ENCODE measurements at regions not wholly inside any gene's neighbourhood (a gene's known extent, or its start where the extent isn't known, plus 50 kb on each side); places are given as distances from the start of the nearest gene placed in this dataset.

DNA sequence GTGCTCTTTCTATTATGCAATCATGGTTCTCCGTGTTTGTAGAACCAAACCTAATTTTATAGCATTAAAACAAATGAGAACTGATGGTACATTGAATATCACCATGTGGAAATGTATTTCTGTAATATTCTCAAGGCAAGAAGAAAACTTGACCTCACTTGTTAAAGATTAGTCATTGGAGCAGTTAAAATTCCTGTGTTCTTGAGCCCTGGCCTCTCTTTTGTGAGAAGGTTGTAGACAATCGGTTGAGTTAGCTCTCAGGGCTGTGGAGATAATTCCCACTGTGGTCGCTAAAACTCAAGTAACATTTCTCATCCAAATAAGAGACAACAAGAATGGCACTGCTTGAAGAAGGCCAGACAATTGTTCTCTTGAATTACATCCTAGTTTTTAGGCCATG, 216.0 kb upstream of the KLF4 start:
- Histone ChIP-seq H3K4me3 (no peak overlapping the region), H3K27ac (no peak overlapping the region), H3K27me3 (no peaks in the 10 kb centered on the region), H3K36me3 (no peaks in the 10 kb centered on the region), H3K4me1 (ENCODE audit: insufficient read depth) (peaks cover 3% of the 10 kb centered on the region), H3K9me3 (no peaks in the 10 kb centered on the region)
- intact Hi-C loops (cut with DNase I): no loop called here
- 69 to 85% (median 81%) methylated on average over 3 of the region's 3 CpGs for WGBS, 3 donors
- TF ChIP-seq EP300 (IDR thresholded peaks at IDR 0.05) (no peak), CTCF (IDR thresholded peaks at IDR 0.05) (no peak), POLR2A (IDR thresholded peaks at IDR 0.05) (no peak)
- no peak for DNase-seq

DNA sequence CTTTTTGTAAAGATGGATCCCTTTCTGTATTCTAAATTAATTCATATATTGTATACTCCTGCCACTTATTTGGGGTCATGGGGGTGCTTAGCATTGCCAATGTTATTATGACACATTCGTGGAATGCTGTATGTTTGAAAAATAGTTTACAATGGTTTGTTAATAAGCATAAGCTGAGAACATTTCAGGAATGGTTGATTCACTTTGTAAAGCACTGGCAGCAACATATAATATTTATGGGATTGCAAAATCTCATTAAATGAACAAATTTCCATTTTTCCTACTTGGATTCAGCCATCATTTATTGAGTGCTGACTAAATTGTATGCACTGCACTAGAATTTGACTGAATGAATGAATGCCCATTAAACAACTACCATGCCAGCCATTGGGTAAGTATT, 215.2 kb upstream of the KLF4 start:
- H3K27me3 ChIP-seq: no peaks in the 10 kb centered on the region
- WGBS, 3 donors: 74 to 91% (median 82%) methylated on average over 1 of the region's 1 CpG
- intact Hi-C loops (cut with DNase I): no loop called here
- H3K9me3 ChIP-seq: no peaks in the 10 kb centered on the region
- TF ChIP-seq CTCF (IDR thresholded peaks at IDR 0.05) (no peak), EP300 (IDR thresholded peaks at IDR 0.05) (no peak), POLR2A (IDR thresholded peaks at IDR 0.05) (no peak)
- no peak for DNase-seq
- H3K36me3 ChIP-seq: no peaks in the 10 kb centered on the region
- H3K4me3 ChIP-seq: no peak overlapping the region
- H3K27ac ChIP-seq: no peak overlapping the region
- peaks cover 4% of the 10 kb centered on the region for H3K4me1 ChIP-seq (ENCODE audit: insufficient read depth)

- no peak for TF ChIP-seq EP300 (IDR thresholded peaks at IDR 0.05)
- no peak for TF ChIP-seq CTCF (IDR thresholded peaks at IDR 0.05)
- no peak for TF ChIP-seq POLR2A (IDR thresholded peaks at IDR 0.05)
- DNase-seq: no peak
- Histone ChIP-seq H3K9me3 (no peaks in the 10 kb centered on the region), H3K27me3 (no peaks in the 10 kb centered on the region), H3K36me3 (no peaks in the 10 kb centered on the region), H3K4me1 (ENCODE audit: insufficient read depth) (peaks cover 4% of the 10 kb centered on the region), H3K27ac (no peak overlapping the region), H3K4me3 (no peak overlapping the region)
- intact Hi-C loops (cut with DNase I): no loop called here
Measured at GRCh38 chr9:107703651-107704050, 214.1 kb upstream of the KLF4 start.

DNA sequence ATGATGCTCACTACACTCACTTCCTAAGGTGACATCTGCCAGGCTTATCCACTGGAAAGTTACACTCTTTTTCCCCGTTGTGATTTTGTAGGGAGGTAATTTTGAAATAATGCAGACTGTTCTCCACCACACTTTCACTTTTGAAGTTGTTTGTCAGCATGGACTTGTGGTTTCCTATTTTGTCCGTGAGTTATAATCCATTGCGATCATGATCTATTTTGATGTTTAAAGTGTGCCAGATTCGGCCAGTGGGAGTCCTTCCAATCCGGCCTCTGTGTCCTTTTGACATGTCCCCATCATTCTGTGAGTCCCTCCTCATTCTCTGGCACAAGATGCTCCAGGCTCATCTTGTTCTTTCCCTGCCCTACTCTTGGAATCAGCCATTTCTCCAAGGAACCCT, 211.3 kb upstream of the KLF4 start:
- TF ChIP-seq POLR2A (IDR thresholded peaks at IDR 0.05) (no peak), EP300 (IDR thresholded peaks at IDR 0.05) (no peak), CTCF (IDR thresholded peaks at IDR 0.05) (no peak)
- 20 to 26% (median 21%) methylated on average over 5 of the region's 5 CpGs for WGBS, 3 donors

GRCh38 chr9:107699231-107699630, 209.7 kb upstream of the KLF4 start:
- intact Hi-C loops (cut with DNase I): no loop called here
- Histone ChIP-seq H3K36me3 (no peaks in the 10 kb centered on the region), H3K27me3 (no peaks in the 10 kb centered on the region), H3K9me3 (no peaks in the 10 kb centered on the region), H3K27ac (no peak overlapping the region), H3K4me3 (no peak overlapping the region), H3K4me1 (ENCODE audit: insufficient read depth) (peaks cover 2% of the 10 kb centered on the region)
- DNase-seq: no peak
- WGBS, 3 donors: 77 to 91% (median 79%) methylated on average over 6 of the region's 6 CpGs
- TF ChIP-seq POLR2A (IDR thresholded peaks at IDR 0.05) (no peak), EP300 (IDR thresholded peaks at IDR 0.05) (no peak), CTCF (IDR thresholded peaks at IDR 0.05) (no peak)

More for the DNA sequence above, 211.3 kb upstream of the KLF4 start:
- no peak for DNase-seq
- no peaks in the 10 kb centered on the region for H3K9me3 ChIP-seq
- intact Hi-C loops (cut with DNase I): no loop called here
- no peak overlapping the region for H3K27ac ChIP-seq
- H3K27me3 ChIP-seq: no peaks in the 10 kb centered on the region
- H3K36me3 ChIP-seq: no peaks in the 10 kb centered on the region
- H3K4me1 ChIP-seq (ENCODE audit: insufficient read depth): peaks cover 2% of the 10 kb centered on the region
- peak overlapping the region; percentile 17 for H3K4me3 ChIP-seq
